T47D (cell line): ENCODE measurements at regions not wholly inside any gene's neighbourhood (a gene's known extent, or its start where the extent isn't known, plus 50 kb on each side); places are given as distances from the start of the nearest gene placed in this dataset.
A peak's percentile ranks its signal among the peaks of the same experiment; 100 is the strongest.

ENCODE experiments used
- DNase-seq, 2 experiments: peaks; one replicate each; pipeline versions ENCODE4 v3.0.0 to v3.0.0-alpha.2; 2011 to 2012; ENCODE audit warnings: low read depth in 1 of 2, low spot score in 1 of 2
- JUND ChIP-seq: IDR thresholded peaks from 2 replicates; pipeline ENCODE4 v1.6.1; 2012; ENCODE audit warnings: low read depth
- in situ Hi-C: cut with HindIII; loops from 2 replicates; pipeline ENCODE4 v1.10.0; 2016; ENCODE audit warnings: low sequenced_read_pairs, low pct_unique_long_range_greater_than_20kb

DNA sequence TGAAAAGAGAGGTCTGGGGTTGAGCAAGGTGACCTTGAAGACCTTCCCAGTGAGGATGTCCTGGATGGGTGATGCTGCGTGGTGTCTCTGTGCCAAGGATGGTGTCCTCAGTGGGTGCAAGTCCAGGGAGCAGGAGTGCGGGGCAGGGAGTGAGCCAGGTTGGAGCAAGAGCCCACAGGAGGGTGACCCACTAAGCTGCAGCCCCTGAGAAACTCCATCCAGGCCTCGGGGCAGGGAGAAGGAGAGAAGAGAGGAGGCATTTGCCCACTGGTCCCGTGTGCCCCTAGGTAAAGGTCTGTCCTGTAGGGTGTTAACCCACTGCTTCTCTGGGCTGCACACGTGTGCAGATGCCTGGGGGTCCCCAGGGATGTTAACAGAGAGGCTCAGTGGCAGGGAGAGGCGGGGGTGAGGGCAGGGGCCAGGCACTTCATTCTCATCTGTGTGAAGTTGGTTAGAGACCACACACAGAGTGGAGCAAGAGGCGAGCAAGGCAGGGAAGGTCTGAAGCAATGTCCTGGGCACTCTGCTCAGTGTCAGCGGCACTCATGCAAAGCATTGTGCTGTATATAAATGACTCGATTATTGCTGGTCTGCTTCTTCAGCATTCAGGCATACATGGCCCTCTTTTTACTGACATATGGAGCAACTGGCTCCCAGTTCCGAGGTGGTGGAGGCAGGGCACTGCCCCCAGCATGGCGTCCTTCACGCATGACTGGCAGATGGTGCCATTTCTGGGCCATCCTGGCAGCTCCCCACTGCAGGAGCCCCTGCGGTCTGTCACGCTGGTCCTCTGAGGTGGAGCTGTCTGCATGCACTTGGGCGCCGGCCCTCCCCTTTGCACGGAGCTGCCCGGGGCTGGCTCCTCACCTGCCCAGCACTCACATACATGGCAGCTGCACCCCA lies 117.2 kb upstream of the HS6ST1 start:
- no peak for TF ChIP-seq JUND
- in situ Hi-C loops = no loop called here
- DNase-seq = no peak

DNA sequence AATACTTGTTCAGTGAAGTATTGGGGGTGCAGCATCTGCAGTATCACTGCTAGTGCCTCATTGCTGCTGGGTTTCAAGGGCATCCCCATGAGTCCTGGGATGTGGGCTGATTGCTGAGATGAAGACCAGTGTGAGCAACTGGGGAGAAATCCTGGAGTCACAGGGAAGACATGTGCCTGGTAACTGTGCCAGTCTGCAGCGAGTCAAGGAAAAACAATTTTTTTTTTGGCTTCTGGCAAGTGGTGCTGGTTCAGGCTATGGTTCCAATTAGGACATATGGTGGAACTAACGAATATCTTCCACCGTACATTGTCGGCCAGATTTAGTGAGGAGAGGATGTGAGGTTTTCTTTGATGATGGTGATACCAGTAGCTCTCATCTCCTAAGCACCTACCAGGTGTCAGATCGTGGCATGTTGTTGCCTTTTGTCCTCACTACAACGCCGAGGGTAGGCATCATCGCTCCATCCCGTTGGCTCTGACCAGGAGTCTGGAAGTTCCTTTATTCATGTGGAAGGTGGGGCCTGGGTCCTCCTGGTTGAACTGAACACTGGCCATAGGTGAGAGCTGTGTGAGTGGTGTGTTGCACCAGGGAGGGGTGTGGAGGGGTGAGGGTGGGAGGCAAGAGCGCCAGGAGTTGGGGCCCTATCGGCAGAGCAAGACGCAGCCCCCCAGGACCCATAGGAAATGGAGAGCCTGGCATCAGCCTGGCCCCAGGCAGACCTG lies 118.0 kb upstream of the HS6ST1 start:
- in situ Hi-C loops = no loop called here
- TF ChIP-seq JUND = no peak
- DNase-seq = no peak

- TF ChIP-seq JUND = no peak
- in situ Hi-C loops = no loop called here
- no peak for DNase-seq
These were observed 118.5 kb upstream of the HS6ST1 start for GRCh38 chr2:128437204-128437565.

DNA sequence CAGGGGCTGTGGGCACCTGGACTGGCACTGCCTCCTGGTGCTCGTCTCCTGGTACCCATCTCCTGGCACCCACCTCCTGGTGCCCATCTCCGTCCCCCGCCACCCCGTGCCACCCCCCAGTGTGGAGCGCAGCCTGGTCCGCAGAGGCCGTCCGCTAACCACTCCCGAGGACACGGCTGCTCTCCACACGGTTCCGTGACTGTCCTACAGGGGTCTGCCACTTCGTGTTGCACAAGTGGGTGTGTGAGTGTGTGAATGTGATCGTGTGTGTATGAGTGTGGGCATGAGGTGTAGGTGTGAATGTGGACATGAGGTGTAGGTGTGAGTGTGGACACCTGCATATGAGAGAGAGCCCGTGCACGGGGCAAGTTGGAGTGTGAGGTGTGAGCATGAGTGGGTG lies 119.4 kb upstream of the HS6ST1 start:
- no peak for TF ChIP-seq JUND
- in situ Hi-C loops = no loop called here
- DNase-seq = no peak

DNA sequence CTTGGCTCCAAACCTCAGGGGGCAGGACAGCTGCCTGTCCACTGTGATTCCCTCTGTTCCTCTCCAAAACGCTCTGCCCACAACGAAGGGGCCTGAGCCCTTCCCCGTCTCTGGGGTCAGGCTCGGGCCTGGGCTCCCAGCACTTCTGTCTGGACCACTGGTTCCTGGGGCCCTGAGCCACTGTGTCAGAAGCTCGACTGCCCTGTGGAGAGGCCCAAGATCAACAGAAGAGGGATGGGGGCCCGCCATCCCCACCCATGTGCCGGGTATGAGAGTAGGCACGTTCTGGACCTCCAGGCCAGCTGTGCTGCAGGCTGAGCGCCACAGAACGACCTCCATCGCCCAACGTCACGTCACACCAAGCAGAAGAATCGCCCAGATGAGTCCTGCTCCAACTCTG lies 119.9 kb upstream of the HS6ST1 start:
- in situ Hi-C loops = no loop called here
- TF ChIP-seq JUND = no peak
- no peak for DNase-seq

GRCh38 chr2:128439031-128439790 lies 120.5 kb upstream of the HS6ST1 start:
- in situ Hi-C loops = no loop called here
- no peak for TF ChIP-seq JUND
- no peak for DNase-seq

DNA sequence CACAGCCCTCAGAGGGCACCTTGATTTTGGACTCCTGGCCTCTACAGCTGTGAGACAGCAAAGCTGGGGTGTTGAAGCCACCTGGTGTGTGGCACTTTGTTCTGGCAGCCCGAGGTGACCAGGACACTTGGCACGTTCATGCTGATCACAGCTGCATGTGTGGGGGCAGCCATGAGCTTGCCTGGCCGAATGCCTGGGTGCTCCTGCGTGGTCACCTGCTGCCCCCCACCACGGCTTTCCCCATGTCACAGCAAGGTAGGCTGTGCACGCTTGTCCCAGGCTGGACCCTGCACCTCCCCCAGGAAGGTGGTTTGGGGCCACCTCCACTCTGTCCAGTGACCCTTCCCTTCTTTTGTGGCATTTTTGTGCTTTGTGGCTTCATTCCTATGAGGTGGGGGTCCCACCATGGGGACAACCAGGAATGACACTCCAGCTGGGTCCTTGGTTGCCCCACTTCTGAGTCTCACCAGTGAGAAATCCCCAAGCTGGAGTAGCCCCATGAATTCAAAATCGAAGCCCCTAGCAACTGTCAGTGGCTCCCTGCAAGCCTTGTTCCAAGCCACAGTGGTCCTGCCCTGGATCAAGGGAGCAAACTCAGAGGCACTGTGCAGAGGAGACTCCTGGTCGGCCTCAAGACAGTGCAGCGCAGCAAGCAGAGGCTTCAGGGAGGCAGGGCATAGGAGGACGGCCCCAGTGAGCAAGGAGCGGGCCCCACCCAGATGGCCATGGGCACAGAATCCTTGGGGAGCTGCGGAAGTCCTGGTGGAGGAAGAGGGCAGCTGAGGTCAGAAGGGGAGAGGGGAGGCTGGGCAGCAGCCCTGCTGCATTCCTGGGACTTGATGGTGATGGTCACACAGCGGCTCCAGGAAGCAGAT lies 121.4 kb upstream of the HS6ST1 start:
- no peak for TF ChIP-seq JUND
- DNase-seq = no peak
- in situ Hi-C loops = no loop called here

DNA sequence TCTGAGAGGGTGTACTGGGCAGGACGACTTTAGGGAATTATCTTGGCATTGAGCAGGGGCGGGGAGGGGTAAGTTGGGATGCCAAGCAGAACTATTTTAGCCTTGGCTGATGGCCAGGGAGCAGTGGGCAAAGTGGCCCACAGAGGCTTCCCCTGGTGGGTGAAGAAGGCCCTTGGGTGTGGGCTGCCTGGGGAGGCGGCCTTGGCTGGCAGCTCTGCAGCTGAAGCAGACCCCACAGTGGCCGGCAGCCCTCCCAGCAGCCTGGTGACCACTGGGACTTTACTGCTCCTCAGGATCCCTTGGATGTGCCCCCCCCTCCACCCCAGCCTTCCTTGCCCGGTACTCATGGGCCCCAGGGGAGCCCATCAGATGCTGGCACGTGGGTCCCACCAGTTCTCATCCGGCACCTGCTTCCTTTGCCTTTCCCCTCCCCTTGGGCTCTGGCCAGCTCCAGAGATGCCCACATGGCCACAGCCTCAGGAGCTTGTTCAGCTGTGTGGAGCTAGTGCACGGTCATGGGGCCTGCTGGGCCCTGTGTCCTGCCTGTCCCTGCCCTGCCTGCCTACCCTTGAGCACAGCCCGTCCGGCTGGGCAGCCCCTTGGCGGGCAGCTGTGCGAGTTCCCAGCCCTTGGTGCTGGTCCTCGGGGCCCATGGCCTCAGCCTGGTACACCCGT lies 122.1 kb upstream of the HS6ST1 start:
- in situ Hi-C loops = no loop called here
- no peak for DNase-seq
- no peak for TF ChIP-seq JUND

DNA sequence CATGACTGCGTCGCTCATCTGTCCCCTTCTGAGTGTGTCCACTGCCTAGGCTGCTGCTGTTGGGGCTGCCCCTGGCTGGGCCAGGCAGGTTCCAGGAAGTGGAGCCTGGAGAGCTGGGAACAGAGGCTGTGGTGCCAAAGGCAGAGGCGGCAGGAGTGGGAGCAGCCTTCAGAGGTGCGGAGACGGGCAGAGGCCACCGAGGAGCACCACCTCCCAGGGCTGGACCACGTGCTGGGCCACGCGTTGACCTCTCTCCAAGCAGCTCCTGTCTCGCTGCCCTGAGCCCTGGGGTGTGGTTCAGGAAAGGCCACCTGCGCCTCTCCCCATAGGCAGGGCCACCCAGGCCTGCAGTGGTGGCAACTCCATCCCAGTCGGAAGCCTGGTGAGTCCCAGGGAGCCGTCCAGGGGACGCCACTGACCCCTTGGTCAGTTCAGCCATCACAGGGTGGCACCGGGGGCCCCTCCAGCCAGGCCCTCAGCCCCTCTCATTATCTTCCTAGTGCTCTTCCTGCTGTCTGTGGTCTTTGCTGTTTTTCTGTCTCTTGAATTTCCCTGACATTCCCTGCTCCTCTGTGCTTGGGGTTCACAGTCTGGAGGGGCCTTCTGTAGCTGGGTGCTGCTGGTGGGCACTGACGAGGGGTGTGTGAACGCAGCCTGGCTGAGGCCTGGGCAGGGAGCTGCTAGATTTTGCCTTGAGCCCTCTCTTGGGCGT lies 122.8 kb upstream of the HS6ST1 start:
- in situ Hi-C loops = no loop called here
- TF ChIP-seq JUND = no peak
- no peak for DNase-seq

GRCh38 chr2:128442053-128442751 lies 123.5 kb upstream of the HS6ST1 start:
- peak; percentile 18 to 24 for DNase-seq
- TF ChIP-seq JUND = no peak
- in situ Hi-C loops = no loop called here
